ENCODE measurements at regions not wholly inside any gene's neighbourhood (a gene's known extent, or its start where the extent isn't known, plus 50 kb on each side); places are given as distances from the start of the nearest gene placed in this dataset.
"Not testable (repeated sequence)": the region's sequence is repeated elsewhere in the genome, so short reads cannot be mapped to it uniquely, and the experiment has no call there.

DNA sequence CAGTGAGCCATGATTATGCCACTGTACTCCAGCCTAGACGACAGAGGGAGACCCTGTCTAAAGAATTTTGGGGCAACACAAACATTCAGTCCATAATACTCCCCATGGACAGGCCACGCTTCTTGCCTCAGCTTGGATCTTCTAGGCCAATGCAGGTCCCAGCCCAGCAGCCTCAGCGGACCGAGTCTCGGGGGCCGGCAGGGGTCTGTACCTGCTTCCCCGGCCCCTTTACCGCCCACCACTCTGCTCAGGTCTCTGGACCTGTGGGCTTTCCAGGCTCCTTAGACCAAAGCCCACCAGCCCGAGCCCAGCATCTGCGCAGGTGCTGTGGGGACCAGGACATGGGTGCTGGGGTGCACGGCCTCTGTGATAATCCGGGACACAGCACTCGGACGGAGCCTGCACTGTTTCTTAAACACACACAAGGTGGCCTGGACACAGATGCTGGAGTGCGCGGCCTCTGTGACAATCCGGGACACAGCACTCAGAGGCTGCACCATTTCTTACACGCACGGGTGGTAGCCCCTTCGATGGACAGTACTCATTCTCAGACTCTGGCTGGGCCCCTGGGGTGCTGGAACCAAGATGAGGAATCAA, 62.1 kb upstream of the GPC1 start:
- DNase-seq (ENCODE audit: extremely low read depth in 1 of 11, low read depth in 9 of 11, low spot score in 4 of 11), result no peak

GRCh38 chr2:240374085-240374907, 61.2 kb upstream of the GPC1 start:
- no peak for DNase-seq (ENCODE audit: extremely low read depth in 1 of 11, low read depth in 9 of 11, low spot score in 4 of 11)

GRCh38 chr2:240375024-240375645, 60.3 kb upstream of the GPC1 start:
- no peak for DNase-seq (ENCODE audit: extremely low read depth in 1 of 11, low read depth in 9 of 11, low spot score in 4 of 11)

DNA sequence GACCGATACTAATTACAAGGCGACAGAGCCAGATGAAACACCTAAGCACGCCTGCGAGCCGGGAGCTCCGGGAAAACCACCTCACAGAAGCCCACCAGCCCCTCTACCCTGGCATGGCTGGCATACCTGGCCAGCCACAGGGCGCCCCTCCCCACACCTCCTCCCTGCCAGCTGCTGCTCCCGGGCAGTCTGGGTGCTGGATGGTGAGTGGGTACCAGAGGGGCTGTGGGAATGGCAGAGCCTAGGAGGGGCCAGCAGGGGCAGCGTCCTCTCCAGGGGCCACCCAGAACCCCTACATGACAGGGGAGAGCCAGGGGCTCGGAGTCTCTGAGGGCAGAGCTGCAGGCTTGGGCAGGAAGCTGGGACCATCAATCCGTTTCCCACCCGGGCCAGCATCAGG, 58.7 kb upstream of the GPC1 start:
- DNase-seq (ENCODE audit: extremely low read depth in 1 of 11, low read depth in 9 of 11, low spot score in 4 of 11), result no peak

- no peak for DNase-seq (ENCODE audit: extremely low read depth in 1 of 11, low read depth in 9 of 11, low spot score in 4 of 11)
These were observed 58.1 kb upstream of the GPC1 start for GRCh38 chr2:240377366-240377765.

GRCh38 chr2:240379089-240379636, 56.3 kb upstream of the GPC1 start:
- DNase-seq (ENCODE audit: extremely low read depth in 1 of 11, low read depth in 9 of 11, low spot score in 4 of 11), result no peak

- DNase-seq (ENCODE audit: extremely low read depth in 1 of 11, low read depth in 9 of 11, low spot score in 4 of 11), result no peak
These were observed 52.2 kb upstream of the GPC1 start for GRCh38 chr2:240383099-240383758.

DNA sequence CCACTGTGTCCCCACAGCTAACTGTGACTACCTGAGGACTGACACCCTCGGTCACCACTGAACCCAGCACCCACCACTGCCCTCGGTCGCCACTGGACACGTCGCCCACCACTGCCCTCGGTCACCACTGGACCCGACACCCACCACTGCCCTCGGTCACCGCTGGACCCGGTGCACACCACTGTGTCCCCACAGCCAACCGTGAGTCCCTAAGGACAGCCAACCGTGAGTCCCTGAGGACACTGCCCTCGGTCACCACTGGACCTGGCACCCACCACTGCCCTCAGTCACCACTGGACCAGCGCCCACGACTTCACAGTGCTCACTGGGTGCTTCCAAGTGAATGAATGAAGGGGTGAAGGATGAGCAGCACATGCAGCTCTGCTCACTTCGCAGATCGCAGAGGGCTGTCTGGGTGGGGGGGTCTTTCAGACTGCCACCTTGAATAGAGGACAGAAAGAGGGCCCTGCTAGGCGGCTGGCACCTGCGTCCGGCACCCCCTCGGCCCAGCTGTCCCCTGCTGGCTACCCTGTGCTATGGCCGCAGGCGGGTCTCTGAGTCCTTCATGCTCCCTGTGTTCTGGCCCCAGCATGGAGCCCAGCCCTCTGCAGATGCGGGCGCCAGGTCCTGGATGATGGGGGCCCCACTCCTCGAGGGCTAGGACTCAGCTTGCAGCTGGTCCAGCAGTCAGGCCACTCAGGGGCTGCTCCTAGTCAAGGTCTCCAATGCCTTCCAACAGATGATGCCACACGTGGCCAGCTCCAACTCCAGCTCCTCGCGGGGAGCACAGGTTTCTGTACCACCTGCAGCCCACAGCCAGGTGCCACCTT, 51.4 kb upstream of the GPC1 start:
- no peak for DNase-seq (ENCODE audit: extremely low read depth in 1 of 11, low read depth in 9 of 11, low spot score in 4 of 11)

DNA sequence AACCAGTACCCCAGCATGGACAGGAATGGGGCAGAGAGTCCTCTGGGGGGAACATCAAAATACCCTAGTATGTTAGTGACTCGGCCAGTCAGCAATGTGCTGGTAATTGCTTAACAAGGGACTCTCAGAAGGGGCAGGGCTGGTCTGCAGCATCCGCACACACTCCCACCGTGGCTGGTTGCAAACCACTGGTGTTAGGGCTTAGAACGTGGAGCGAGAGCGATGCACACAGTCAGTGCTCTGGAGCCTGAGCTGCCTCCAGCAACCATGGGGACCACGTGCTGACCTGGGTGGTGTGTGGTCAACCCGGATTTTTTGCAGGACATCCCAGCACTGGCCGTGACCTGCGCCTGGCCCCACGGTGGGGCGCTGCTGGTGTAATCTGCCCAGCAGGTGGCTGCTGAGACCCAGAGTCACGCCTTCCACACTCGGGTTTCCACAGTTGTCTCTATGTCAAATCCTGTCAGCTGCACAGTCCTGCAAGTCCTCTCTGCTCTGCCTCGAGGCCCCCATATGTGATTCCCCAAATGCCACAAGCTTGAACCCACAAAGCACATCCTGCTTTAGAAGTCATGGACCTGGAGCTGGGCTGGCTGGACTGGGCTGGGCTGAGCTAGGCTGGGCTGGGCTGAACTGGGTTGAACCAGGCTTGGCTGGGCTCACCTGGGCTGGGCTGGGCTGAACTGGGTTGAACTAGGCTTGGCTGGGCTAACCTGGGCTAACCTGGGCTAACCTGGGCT, 50.6 kb upstream of the GPC1 start:
- DNase-seq (ENCODE audit: extremely low read depth in 1 of 11, low read depth in 9 of 11, low spot score in 4 of 11), result no peak

DNA sequence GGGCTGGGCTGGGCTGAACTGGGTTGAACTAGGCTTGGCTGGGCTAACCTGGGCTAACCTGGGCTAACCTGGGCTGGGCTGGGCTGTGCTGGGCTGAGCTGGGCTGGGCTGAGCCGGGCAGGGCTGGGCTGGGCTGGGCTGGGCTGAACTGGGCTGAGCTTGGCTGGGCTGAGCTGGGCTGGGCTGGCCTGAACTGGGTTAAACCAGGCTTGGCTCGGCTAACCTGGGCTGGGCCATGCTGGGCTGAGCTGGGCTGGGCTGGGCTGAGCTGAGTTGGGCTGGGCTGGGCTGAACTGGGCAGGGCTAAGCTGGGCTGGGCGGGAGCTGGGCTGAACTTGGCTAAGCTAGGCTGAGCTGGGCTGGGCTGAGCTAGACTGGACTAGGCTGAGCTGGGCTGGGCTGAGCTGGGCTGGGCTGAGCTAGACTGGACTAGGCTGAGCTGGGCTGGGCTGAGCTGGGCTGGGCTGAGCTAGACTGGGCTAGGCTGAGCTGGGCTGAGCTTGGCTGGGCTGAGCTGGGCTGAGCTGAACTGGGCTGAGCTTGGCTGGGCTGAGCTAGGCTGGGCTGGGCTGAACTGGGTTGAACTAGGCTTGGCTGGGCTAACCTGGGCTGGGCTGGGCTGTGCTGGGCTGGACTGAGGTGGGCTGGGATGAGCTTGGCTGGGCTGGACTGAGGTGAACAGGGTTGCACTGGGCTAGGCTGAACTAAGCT, 49.9 kb upstream of the GPC1 start:
- not testable (repeated sequence) for DNase-seq (ENCODE audit: extremely low read depth in 1 of 11, low read depth in 9 of 11, low spot score in 4 of 11)
